ENCODE measurements at regions not wholly inside any gene's neighbourhood (a gene's known extent, or its start where the extent isn't known, plus 50 kb on each side); places are given as distances from the start of the nearest gene placed in this dataset.

GRCh38 chr12:87140262-87140661 is 884.1 kb upstream of the MGAT4C start:
- Histone ChIP-seq H3K79me2 (no peaks in the 10 kb centered on the region), H3K36me3 (ENCODE audit: control insufficient read depth, insufficient read depth, low read length) (no peaks in the 10 kb centered on the region), H3K4me2 (ENCODE audit: low read length) (no peak overlapping the region), H2AFZ (no peak overlapping the region), H3K9me3 (ENCODE audit: control insufficient read depth, low read length) (no peaks in the 10 kb centered on the region), H3K27ac (no peak overlapping the region), H3K9ac (no peak overlapping the region), H3K4me1 (no peaks in the 10 kb centered on the region), H3K27me3 (ENCODE audit: control insufficient read depth, insufficient read depth, low read length) (no peaks in the 10 kb centered on the region), H3K4me3 (ENCODE audit: low read depth, low read length) (no peak overlapping the region)
- TF ChIP-seq CTCF (IDR thresholded peaks at IDR 0.05): no peak

GRCh38 chr12:87137220-87137619 is 881.0 kb upstream of the MGAT4C start:
- TF ChIP-seq CTCF (IDR thresholded peaks at IDR 0.05): no peak
- no peak overlapping the region for H2AFZ ChIP-seq
- H3K9ac ChIP-seq: no peak overlapping the region
- H3K4me3 ChIP-seq (ENCODE audit: low read depth, low read length): no peak overlapping the region
- H3K27me3 ChIP-seq (ENCODE audit: control insufficient read depth, insufficient read depth, low read length): no peaks in the 10 kb centered on the region
- H3K79me2 ChIP-seq: no peaks in the 10 kb centered on the region
- no peak overlapping the region for H3K27ac ChIP-seq
- no peaks in the 10 kb centered on the region for H3K9me3 ChIP-seq (ENCODE audit: control insufficient read depth, low read length)
- no peaks in the 10 kb centered on the region for H3K4me1 ChIP-seq
- H3K36me3 ChIP-seq (ENCODE audit: control insufficient read depth, insufficient read depth, low read length): no peaks in the 10 kb centered on the region
- H3K4me2 ChIP-seq (ENCODE audit: low read length): no peak overlapping the region

- Histone ChIP-seq H3K9me3 (ENCODE audit: control insufficient read depth, low read length) (no peaks in the 10 kb centered on the region), H3K27ac (no peak overlapping the region), H2AFZ (no peak overlapping the region), H3K36me3 (ENCODE audit: control insufficient read depth, insufficient read depth, low read length) (no peaks in the 10 kb centered on the region), H3K27me3 (ENCODE audit: control insufficient read depth, insufficient read depth, low read length) (no peaks in the 10 kb centered on the region), H3K4me3 (ENCODE audit: low read depth, low read length) (no peak overlapping the region), H3K79me2 (no peaks in the 10 kb centered on the region), H3K4me2 (ENCODE audit: low read length) (no peak overlapping the region), H3K4me1 (no peaks in the 10 kb centered on the region), H3K9ac (no peak overlapping the region)
- TF ChIP-seq CTCF (IDR thresholded peaks at IDR 0.05): no peak
Observed at GRCh38 chr12:87136330-87136976, 880.3 kb upstream of the MGAT4C start.

GRCh38 chr12:87127272-87127671 is 871.1 kb upstream of the MGAT4C start:
- TF ChIP-seq CTCF (IDR thresholded peaks at IDR 0.05): no peak
- no peak overlapping the region for H3K4me3 ChIP-seq (ENCODE audit: low read depth, low read length)

GRCh38 chr12:87121896-87122295 is 865.7 kb upstream of the MGAT4C start:
- Histone ChIP-seq H3K27ac (no peak overlapping the region), H3K4me3 (ENCODE audit: low read depth, low read length) (no peak overlapping the region), H2AFZ (no peak overlapping the region), H3K27me3 (ENCODE audit: control insufficient read depth, insufficient read depth, low read length) (no peaks in the 10 kb centered on the region), H3K9me3 (ENCODE audit: control insufficient read depth, low read length) (peaks cover 2% of the 10 kb centered on the region), H3K4me2 (ENCODE audit: low read length) (no peak overlapping the region), H3K9ac (no peak overlapping the region), H3K4me1 (no peaks in the 10 kb centered on the region), H3K36me3 (ENCODE audit: control insufficient read depth, insufficient read depth, low read length) (no peaks in the 10 kb centered on the region), H3K79me2 (no peaks in the 10 kb centered on the region)
- no peak for TF ChIP-seq CTCF (IDR thresholded peaks at IDR 0.05)

More at GRCh38 chr12:87127272-87127671, 871.1 kb upstream of the MGAT4C start:
- Histone ChIP-seq H3K4me1 (no peaks in the 10 kb centered on the region), H3K27me3 (ENCODE audit: control insufficient read depth, insufficient read depth, low read length) (no peaks in the 10 kb centered on the region), H3K4me2 (ENCODE audit: low read length) (no peak overlapping the region), H2AFZ (no peak overlapping the region), H3K9ac (no peak overlapping the region), H3K79me2 (no peaks in the 10 kb centered on the region), H3K9me3 (ENCODE audit: control insufficient read depth, low read length) (peaks cover 2% of the 10 kb centered on the region), H3K27ac (no peak overlapping the region), H3K36me3 (ENCODE audit: control insufficient read depth, insufficient read depth, low read length) (no peaks in the 10 kb centered on the region)

All from parathyroid adenoma (tissue), 2 donors.